Calu3 (cell line): ENCODE measurements at regions not wholly inside any gene's neighbourhood (a gene's known extent, or its start where the extent isn't known, plus 50 kb on each side); places are given as distances from the start of the nearest gene placed in this dataset.

Experiments used
- BruUV-seq: library from RNA; stranded (reverse); fragments of 400-500 nt; replicated peaks from 2 replicates; lab custom pipeline; 2021; lab: Mats Ljungman, UMichigan
- CTCF ChIA-PET: fragments of 300-600 bp; sonication (Branson Sonifier 250); formaldehyde crosslinking; loops from one replicate; lab custom pipeline; 2022; ENCODE audit warnings: antibody characterized with exemption; lab: Charles Lee
- DNase-seq: peaks from one replicate; pipeline ENCODE4 v3.0.0; 2022
- H3K27ac Mint-ChIP-seq: one replicate; pipeline ENCODE4 v1.8.0; 2022; ENCODE audit warnings: mixed read lengths; ENCODE audit not compliant: unreplicated experiment
- H3K27me3 Mint-ChIP-seq: one replicate; pipeline ENCODE4 v1.8.0; 2022; ENCODE audit warnings: mixed read lengths; ENCODE audit not compliant: unreplicated experiment
- H3K36me3 Mint-ChIP-seq: one replicate; pipeline ENCODE4 v1.8.0; 2022; ENCODE audit warnings: mild to moderate bottlenecking, moderate library complexity, mixed read lengths; ENCODE audit not compliant: insufficient read depth, unreplicated experiment
- H3K4me1 Mint-ChIP-seq: one replicate; pipeline ENCODE4 v1.8.0; 2022; ENCODE audit warnings: mild to moderate bottlenecking, low read depth, mixed read lengths; ENCODE audit not compliant: unreplicated experiment
- H3K4me3 Mint-ChIP-seq: one replicate; pipeline ENCODE4 v1.8.0; 2022; ENCODE audit warnings: mild to moderate bottlenecking, low read depth, moderate library complexity, mixed read lengths; ENCODE audit not compliant: unreplicated experiment
- H3K9me3 Mint-ChIP-seq: one replicate; pipeline ENCODE4 v1.8.0; 2022; ENCODE audit warnings: low read depth, mixed read lengths; ENCODE audit not compliant: unreplicated experiment
- intact Hi-C: fragments of 100-400 bp; cut with micrococcal nuclease; formaldehyde crosslinking; loops from one replicate; pipeline ENCODE4 v1.10.0; 2022; ENCODE audit not compliant: unreplicated experiment
- TF ChIP-seq, protein P1 (sequence below): fragments of 200-600 bp; IDR thresholded peaks from one replicate; pipeline ENCODE4 v1.8.0; 2022; ENCODE audit warnings: antibody characterized with exemption; ENCODE audit not compliant: unreplicated experiment

DNA sequence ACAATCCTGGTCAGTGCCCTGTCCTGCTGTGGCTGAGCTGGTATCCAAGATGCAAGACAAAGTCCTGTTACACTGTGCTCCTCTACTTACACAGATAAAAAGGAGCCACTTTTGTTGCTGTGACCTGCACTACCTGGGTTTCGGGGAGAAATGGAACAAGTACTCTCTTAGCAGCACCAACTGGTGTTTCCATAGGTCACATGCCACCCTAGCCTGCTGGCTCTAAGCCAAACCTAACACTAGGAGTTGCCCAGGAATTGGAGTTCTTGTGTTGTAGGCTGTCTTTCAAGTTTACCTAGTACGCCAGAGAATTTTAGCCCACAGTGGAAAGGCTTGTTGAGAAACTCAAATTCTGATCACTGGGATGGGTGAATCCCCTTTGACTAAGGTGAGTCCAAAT is 727.4 kb downstream of the FAM133A start:
- Mint-ChIP-seq H3K27me3 (no peaks in the 10 kb centered on the region), H3K9me3 (peaks cover 10% of the 10 kb centered on the region), H3K4me3 (no peak overlapping the region), H3K4me1 (no peaks in the 10 kb centered on the region), H3K36me3 (no peaks in the 10 kb centered on the region), H3K27ac (no peak overlapping the region)
- CTCF ChIA-PET = no interaction called here
- DNase-seq = no peak
- intact Hi-C loops = no loop called here
- TF ChIP-seq, protein P1, sequence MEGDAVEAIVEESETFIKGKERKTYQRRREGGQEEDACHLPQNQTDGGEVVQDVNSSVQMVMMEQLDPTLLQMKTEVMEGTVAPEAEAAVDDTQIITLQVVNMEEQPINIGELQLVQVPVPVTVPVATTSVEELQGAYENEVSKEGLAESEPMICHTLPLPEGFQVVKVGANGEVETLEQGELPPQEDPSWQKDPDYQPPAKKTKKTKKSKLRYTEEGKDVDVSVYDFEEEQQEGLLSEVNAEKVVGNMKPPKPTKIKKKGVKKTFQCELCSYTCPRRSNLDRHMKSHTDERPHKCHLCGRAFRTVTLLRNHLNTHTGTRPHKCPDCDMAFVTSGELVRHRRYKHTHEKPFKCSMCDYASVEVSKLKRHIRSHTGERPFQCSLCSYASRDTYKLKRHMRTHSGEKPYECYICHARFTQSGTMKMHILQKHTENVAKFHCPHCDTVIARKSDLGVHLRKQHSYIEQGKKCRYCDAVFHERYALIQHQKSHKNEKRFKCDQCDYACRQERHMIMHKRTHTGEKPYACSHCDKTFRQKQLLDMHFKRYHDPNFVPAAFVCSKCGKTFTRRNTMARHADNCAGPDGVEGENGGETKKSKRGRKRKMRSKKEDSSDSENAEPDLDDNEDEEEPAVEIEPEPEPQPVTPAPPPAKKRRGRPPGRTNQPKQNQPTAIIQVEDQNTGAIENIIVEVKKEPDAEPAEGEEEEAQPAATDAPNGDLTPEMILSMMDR = no peak
- no TSS peak for BruUV-seq

DNA sequence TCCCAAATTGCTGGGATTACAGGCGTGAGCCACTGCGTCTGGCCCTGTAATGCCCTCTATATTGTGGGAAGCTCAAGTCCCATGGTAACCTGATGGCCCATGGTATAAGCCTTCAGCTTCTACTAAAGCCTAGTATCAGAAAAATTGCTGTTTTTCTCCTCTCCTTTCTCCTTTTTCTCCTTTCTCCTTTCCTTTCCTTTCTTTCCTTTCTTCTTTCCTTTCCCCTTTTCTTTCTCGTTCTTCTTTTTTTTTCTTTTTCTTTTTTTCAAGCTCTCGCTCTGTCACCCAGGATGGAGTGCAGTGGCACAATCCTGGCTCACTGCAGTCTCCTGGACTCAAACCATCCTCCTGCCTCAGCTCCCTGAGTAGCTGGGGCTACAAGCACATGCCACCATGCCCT is 740.7 kb downstream of the FAM133A start:
- H3K36me3 Mint-ChIP-seq = no peaks in the 10 kb centered on the region
- TF ChIP-seq, protein P1 = no peak
- no peak for DNase-seq
- no peak overlapping the region for H3K4me3 Mint-ChIP-seq
- no TSS peak for BruUV-seq
- H3K4me1 Mint-ChIP-seq = no peaks in the 10 kb centered on the region
- CTCF ChIA-PET = no interaction called here
- peaks cover 9% of the 10 kb centered on the region for H3K9me3 Mint-ChIP-seq
- H3K27ac Mint-ChIP-seq = no peak overlapping the region
- no peaks in the 10 kb centered on the region for H3K27me3 Mint-ChIP-seq
- intact Hi-C loops = no loop called here

DNA sequence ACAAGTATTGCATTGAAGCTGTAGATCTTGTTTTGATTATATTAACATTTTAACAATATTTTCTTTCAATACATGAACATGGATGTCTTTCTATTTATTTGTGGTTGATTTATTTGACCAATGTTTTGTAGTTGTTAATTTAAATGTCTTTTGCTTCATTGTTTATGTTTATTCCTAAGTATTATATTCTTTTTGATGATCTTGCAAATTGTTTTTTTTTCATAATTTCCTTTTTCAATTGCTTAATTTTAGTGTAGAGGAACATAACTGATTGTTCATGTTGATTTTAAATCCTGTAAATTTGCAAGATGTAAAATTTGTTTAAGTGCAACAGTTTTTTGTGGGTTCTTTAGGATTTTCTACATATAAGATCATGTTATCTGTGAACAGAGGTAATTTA is 744.1 kb downstream of the FAM133A start:
- BruUV-seq = no TSS peak
- CTCF ChIA-PET = no interaction called here
- intact Hi-C loops = no loop called here
- Mint-ChIP-seq H3K4me1 (no peaks in the 10 kb centered on the region), H3K27me3 (no peaks in the 10 kb centered on the region), H3K36me3 (no peaks in the 10 kb centered on the region), H3K27ac (no peak overlapping the region), H3K9me3 (peaks cover 9% of the 10 kb centered on the region), H3K4me3 (no peak overlapping the region)
- no peak for DNase-seq
- TF ChIP-seq, protein P1 = no peak

DNA sequence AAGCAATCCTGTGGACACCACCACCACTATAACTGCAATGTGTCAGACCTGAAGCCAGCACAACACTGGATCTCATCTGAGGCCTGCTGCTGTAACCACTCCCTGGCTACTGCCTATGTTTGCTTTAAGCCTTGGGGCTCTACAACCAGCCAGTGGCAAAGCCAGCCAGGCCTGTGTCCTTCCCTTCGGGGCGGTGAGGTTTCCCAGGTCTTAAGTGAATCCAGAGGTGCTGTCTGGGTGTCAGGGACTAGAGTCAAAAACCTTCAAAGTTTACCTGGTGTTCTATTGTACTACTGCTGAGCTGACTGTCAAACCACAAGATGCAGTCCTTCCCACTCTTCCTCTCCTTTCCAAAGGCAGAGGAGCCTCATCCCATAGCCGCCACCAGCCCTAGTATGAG is 750.5 kb downstream of the FAM133A start:
- no peaks in the 10 kb centered on the region for H3K4me1 Mint-ChIP-seq
- H3K27ac Mint-ChIP-seq = no peak overlapping the region
- CTCF ChIA-PET = no interaction called here
- TF ChIP-seq, protein P1 = no peak
- BruUV-seq = no TSS peak
- H3K9me3 Mint-ChIP-seq = peaks cover 10% of the 10 kb centered on the region
- DNase-seq = no peak
- no peaks in the 10 kb centered on the region for H3K36me3 Mint-ChIP-seq
- no peak overlapping the region for H3K4me3 Mint-ChIP-seq
- intact Hi-C loops = no loop called here
- H3K27me3 Mint-ChIP-seq = no peaks in the 10 kb centered on the region
